ENCODE measurements at regions not wholly inside any gene's neighbourhood (a gene's known extent, or its start where the extent isn't known, plus 50 kb on each side); places are given as distances from the start of the nearest gene placed in this dataset.

DNA sequence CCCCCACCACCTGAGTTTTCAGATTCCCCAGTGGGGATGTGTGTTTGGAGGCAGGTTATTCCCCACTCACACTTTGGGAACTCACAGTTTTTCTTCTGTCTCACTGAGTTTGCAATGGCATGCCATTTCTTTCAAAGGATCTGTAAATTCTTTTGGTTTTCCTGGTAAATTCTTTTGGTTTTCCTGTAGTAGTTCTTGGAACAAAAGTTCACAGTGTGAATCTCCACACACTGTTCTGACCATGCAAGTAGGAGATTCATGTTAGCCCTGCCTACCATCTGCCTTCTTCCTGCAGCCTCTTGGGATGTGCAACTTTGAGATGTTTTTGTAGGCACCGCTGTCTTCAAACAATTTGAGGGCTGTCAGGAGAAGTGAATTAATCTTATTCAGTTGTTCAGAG is 165.6 kb upstream of the OGFRL1 start:
- H3K4me3 ChIP-seq (ENCODE audit: extremely low read depth in 1 of 4, insufficient read depth in 2 of 4, low read depth in 3 of 4, low read length in 4 of 4): no peak overlapping the region
- no peak overlapping the region for H3K14ac ChIP-seq (ENCODE audit: insufficient read length)
- no peak overlapping the region for H4K5ac ChIP-seq (ENCODE audit: insufficient read length, low read depth, low read length)
- H3K23ac ChIP-seq (ENCODE audit: insufficient read length): no peak overlapping the region
- no peaks in the 10 kb centered on the region for H3K79me1 ChIP-seq (ENCODE audit: low read depth, low read length)
- WGBS, 2 experiments (ENCODE audit: extremely low coverage in 1 of 2, insufficient coverage in 1 of 2, insufficient read length in 1 of 2, insufficient replicate concordance in 2 of 2, low coverage in 1 of 2, low lambda C conversion rate in 2 of 2, missing lambda C conversion rate in 1 of 2): 94% methylated on average over 1 of the region's 1 CpG; no CpG with 5 or more reads in 1 of the 2 experiments
- H3K4me2 ChIP-seq (ENCODE audit: insufficient read depth in 1 of 2, low read depth in 2 of 2, low read length in 2 of 2): no peak overlapping the region
- no peaks in the 10 kb centered on the region for H3K9me3 ChIP-seq (ENCODE audit: insufficient read depth in 2 of 2, low read depth in 1 of 2, low read length in 1 of 2)
- ChIA-PET POLR2A (ENCODE audit: partially characterized antibody) (no interaction called here), CTCF (ENCODE audit: partially characterized antibody) (no interaction called here)
- no peak overlapping the region for H3K27ac ChIP-seq (ENCODE audit: low read depth, low read length)
- H2BK12ac ChIP-seq (ENCODE audit: low read depth, low read length): no peak overlapping the region
- no peak overlapping the region for H4K91ac ChIP-seq (replicated peaks; ENCODE audit: insufficient read length, low read length)
- no peak overlapping the region for H4K8ac ChIP-seq (ENCODE audit: extremely low read depth, insufficient read depth, low read length)
- no peak overlapping the region for H2AFZ ChIP-seq (ENCODE audit: low read length)
- no peak for FAIRE-seq
- peaks cover 3 to 6% (median 5%) of the 10 kb centered on the region in 4 experiments; a peak in 4 of 7 replicates for H3K4me1 ChIP-seq (replicated peaks in 1 of 4; ENCODE audit: control insufficient read depth in 3 of 4, insufficient read depth in 4 of 4, low read length in 3 of 4)
- no peak overlapping the region for H3K18ac ChIP-seq (ENCODE audit: extremely low read depth, low read length)
- H2BK20ac ChIP-seq (ENCODE audit: low read length): no peak overlapping the region
- H3K4ac ChIP-seq (replicated peaks; ENCODE audit: insufficient read length, low read depth, low read length): no peak overlapping the region
- H2AK5ac ChIP-seq (ENCODE audit: low read depth, low read length): no peak overlapping the region
- no peak overlapping the region for H3K9ac ChIP-seq (replicated peaks in 1 of 4; ENCODE audit: extremely low read depth in 1 of 4, low read depth in 3 of 4, low read length in 3 of 4)
- no peak for DNase-seq (ENCODE audit: low read depth in 1 of 2, low spot score in 2 of 2)
- no peak overlapping the region for H2BK120ac ChIP-seq (replicated peaks; ENCODE audit: low read depth, low read length)
- no peaks in the 10 kb centered on the region for H3K27me3 ChIP-seq (replicated peaks in 1 of 4; ENCODE audit: control insufficient read depth in 3 of 4, extremely low read depth in 1 of 4, insufficient read depth in 3 of 4, low read length in 3 of 4)
- H3K36me3 ChIP-seq (ENCODE audit: control insufficient read depth in 2 of 4, insufficient read depth in 4 of 4, low read length in 3 of 4): no peaks in the 10 kb centered on the region
- no peak overlapping the region for H3K56ac ChIP-seq (replicated peaks; ENCODE audit: insufficient read length, low read depth, low read length)
- no peaks in the 10 kb centered on the region; the same call in 1 of the 2 replicates for H3K23me2 ChIP-seq (ENCODE audit: low read depth, low read length)
- TF ChIP-seq, protein P1, sequence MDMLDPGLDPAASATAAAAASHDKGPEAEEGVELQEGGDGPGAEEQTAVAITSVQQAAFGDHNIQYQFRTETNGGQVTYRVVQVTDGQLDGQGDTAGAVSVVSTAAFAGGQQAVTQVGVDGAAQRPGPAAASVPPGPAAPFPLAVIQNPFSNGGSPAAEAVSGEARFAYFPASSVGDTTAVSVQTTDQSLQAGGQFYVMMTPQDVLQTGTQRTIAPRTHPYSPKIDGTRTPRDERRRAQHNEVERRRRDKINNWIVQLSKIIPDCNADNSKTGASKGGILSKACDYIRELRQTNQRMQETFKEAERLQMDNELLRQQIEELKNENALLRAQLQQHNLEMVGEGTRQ (IDR thresholded peaks at IDR 0.05; ENCODE audit: low read length): no peak
- TF ChIP-seq CTBP2 (IDR thresholded peaks at IDR 0.05; ENCODE audit: borderline replicate concordance, insufficient read depth, insufficient read length, low read length): no peak
- TF ChIP-seq CEBPB (IDR thresholded peaks at IDR 0.05; ENCODE audit: low read depth, low read length): no peak
- TF ChIP-seq CBX8 (IDR thresholded peaks at IDR 0.05; ENCODE audit: borderline replicate concordance, low read depth, low read length): no peak
- TF ChIP-seq KDM1A (IDR thresholded peaks at IDR 0.05; ENCODE audit: borderline replicate concordance, low read length): no peak
- TF ChIP-seq, protein P2, sequence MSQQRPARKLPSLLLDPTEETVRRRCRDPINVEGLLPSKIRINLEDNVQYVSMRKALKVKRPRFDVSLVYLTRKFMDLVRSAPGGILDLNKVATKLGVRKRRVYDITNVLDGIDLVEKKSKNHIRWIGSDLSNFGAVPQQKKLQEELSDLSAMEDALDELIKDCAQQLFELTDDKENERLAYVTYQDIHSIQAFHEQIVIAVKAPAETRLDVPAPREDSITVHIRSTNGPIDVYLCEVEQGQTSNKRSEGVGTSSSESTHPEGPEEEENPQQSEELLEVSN (IDR thresholded peaks at IDR 0.05): no peak
- no peak overlapping the region for H2BK15ac ChIP-seq (ENCODE audit: low read length)
- H3K79me2 ChIP-seq (ENCODE audit: control insufficient read depth in 1 of 2, insufficient read depth in 2 of 2, low read length in 2 of 2): no peaks in the 10 kb centered on the region
- no peak overlapping the region for H2BK5ac ChIP-seq (ENCODE audit: low read depth, low read length)
- H4K20me1 ChIP-seq (replicated peaks in 1 of 2; ENCODE audit: control insufficient read depth in 1 of 2, insufficient read depth in 2 of 2, low read length in 2 of 2): no peaks in the 10 kb centered on the region
